Small intestine (tissue), 7 donors: ENCODE measurements at regions not wholly inside any gene's neighbourhood (a gene's known extent, or its start where the extent isn't known, plus 50 kb on each side); places are given as distances from the start of the nearest gene placed in this dataset.

Experiments used
- DNase-seq, 2 donors: peaks; one replicate each; pipeline versions ENCODE4 v3.0.0 to v3.0.0-alpha.2; 2013
- FAIRE-seq: peaks from 2 replicates; lab custom pipeline; 2012; peaks lifted over from hg19 to GRCh38; lab: Jason Lieb, UNC
- H3K27ac ChIP-seq, 3 donors: one replicate each; pipeline ENCODE4 v1.5.1; 2013; ENCODE audit warnings: low read length in 2 of 3, mild to moderate bottlenecking in 2 of 3, control low read depth in 1 of 3, inconsistent platforms in 1 of 3, low read depth in 1 of 3, moderate library complexity in 1 of 3
- H3K27me3 ChIP-seq, 3 donors: one replicate each; pipeline ENCODE4 v1.6.1; 2013; ENCODE audit warnings: low read length in 3 of 3, inconsistent platforms in 1 of 3; ENCODE audit not compliant: control insufficient read depth in 3 of 3, insufficient read depth in 3 of 3
- H3K36me3 ChIP-seq, 3 donors: one replicate each; pipeline ENCODE4 v1.6.1; 2013; ENCODE audit warnings: low read length in 3 of 3, inconsistent platforms in 1 of 3, low read depth in 1 of 3, mild to moderate bottlenecking in 1 of 3, moderate library complexity in 1 of 3; ENCODE audit not compliant: control insufficient read depth in 3 of 3, insufficient read depth in 2 of 3
- H3K4me1 ChIP-seq, 3 donors: one replicate each; pipeline ENCODE4 v1.6.1; 2013; ENCODE audit warnings: low read length in 2 of 3, inconsistent platforms in 1 of 3, low read depth in 1 of 3, mild to moderate bottlenecking in 1 of 3, moderate library complexity in 1 of 3; ENCODE audit not compliant: control insufficient read depth in 3 of 3, insufficient read depth in 2 of 3
- H3K4me3 ChIP-seq, 3 donors: one replicate each; pipeline ENCODE4 v1.5.1; 2013; ENCODE audit warnings: low read length in 3 of 3, control low read depth in 1 of 3, inconsistent platforms in 1 of 3, low read depth in 1 of 3, mild to moderate bottlenecking in 1 of 3, moderate library complexity in 1 of 3
- H3K9me3 ChIP-seq, 2 donors: one replicate each; pipeline ENCODE4 v1.6.1; 2013; ENCODE audit warnings: low read depth in 1 of 2, low read length in 1 of 2; ENCODE audit not compliant: control insufficient read depth in 2 of 2, insufficient read depth in 1 of 2
- WGBS, 3 donors: extraction: QIAGEN DNeasy Blood & Tissue Kit; methylation state at CpG; one replicate each; pipeline ENCODE4 v1.1.7; 2013; 5-methylcytosine and 5-hydroxymethylcytosine counted together
- donor health status: healthy with polysubstance abuse.
- donor health status: control.
- donor health status: control.
- donor health status: Bipolar disorder and iron deficiency.
- donor health status: healthy.

GRCh38 chr20:12199703-12200102, 282.0 kb downstream of the BTBD3 start:
- Histone ChIP-seq H3K9me3 (no peaks in the 10 kb centered on the region), H3K36me3 (no peaks in the 10 kb centered on the region), H3K4me1 (no peaks in the 10 kb centered on the region), H3K27me3 (no peaks in the 10 kb centered on the region), H3K4me3 (no peak overlapping the region), H3K27ac (no peak overlapping the region)
- WGBS, 3 donors, result 67 to 80% (median 80%) methylated on average over 5 of the region's 5 CpGs
- FAIRE-seq, result no peak
- DNase-seq, result no peak

- DNase-seq (no peak), FAIRE-seq (no peak)
- 79 to 92% (median 90%) methylated on average over 5 of the region's 5 CpGs for WGBS, 3 donors
- Histone ChIP-seq H3K36me3 (no peaks in the 10 kb centered on the region), H3K27ac (no peak overlapping the region), H3K4me3 (no peak overlapping the region), H3K4me1 (no peaks in the 10 kb centered on the region), H3K9me3 (no peaks in the 10 kb centered on the region), H3K27me3 (no peaks in the 10 kb centered on the region)
Measured at GRCh38 chr20:12201289-12201991, 283.7 kb downstream of the BTBD3 start.

- H3K9me3 ChIP-seq, result no peaks in the 10 kb centered on the region
- H3K36me3 ChIP-seq, result no peaks in the 10 kb centered on the region
- DNase-seq (no peak), FAIRE-seq (no peak)
- no peak overlapping the region for H3K27ac ChIP-seq
- no peaks in the 10 kb centered on the region for H3K4me1 ChIP-seq
- H3K27me3 ChIP-seq, result no peaks in the 10 kb centered on the region
- no peak overlapping the region for H3K4me3 ChIP-seq
Measured at GRCh38 chr20:12203399-12203798, 285.7 kb downstream of the BTBD3 start.

GRCh38 chr20:12203981-12204380, 286.3 kb downstream of the BTBD3 start:
- WGBS, 3 donors, result 36 to 46% (median 37%) methylated on average over 1 of the region's 1 CpG
- FAIRE-seq, result no peak

GRCh38 chr20:12207875-12208274, 290.2 kb downstream of the BTBD3 start:
- DNase-seq (peak; percentile 17 to 30), FAIRE-seq (no peak)
- WGBS, 3 donors, result 3 to 17% (median 4%) methylated on average over 1 of the region's 1 CpG
- Histone ChIP-seq H3K9me3 (no peaks in the 10 kb centered on the region), H3K36me3 (no peaks in the 10 kb centered on the region), H3K4me3 (no peak overlapping the region), H3K27ac (no peak overlapping the region), H3K27me3 (no peaks in the 10 kb centered on the region), H3K4me1 (no peaks in the 10 kb centered on the region)

More at GRCh38 chr20:12203981-12204380, 286.3 kb downstream of the BTBD3 start:
- no peaks in the 10 kb centered on the region for H3K36me3 ChIP-seq
- no peak overlapping the region for H3K27ac ChIP-seq
- no peaks in the 10 kb centered on the region for H3K4me1 ChIP-seq
- H3K4me3 ChIP-seq, result no peak overlapping the region
- H3K27me3 ChIP-seq, result no peaks in the 10 kb centered on the region
- no peak for DNase-seq
- no peaks in the 10 kb centered on the region for H3K9me3 ChIP-seq

- DNase-seq (no peak), FAIRE-seq (no peak)
- Histone ChIP-seq H3K9me3 (no peaks in the 10 kb centered on the region), H3K4me3 (no peak overlapping the region), H3K27me3 (no peaks in the 10 kb centered on the region), H3K4me1 (no peaks in the 10 kb centered on the region), H3K36me3 (no peaks in the 10 kb centered on the region), H3K27ac (no peak overlapping the region)
- WGBS, 3 donors, result 45 to 76% (median 49%) methylated on average over 3 of the region's 3 CpGs
Measured at GRCh38 chr20:12210591-12210990, 292.9 kb downstream of the BTBD3 start.

GRCh38 chr20:12211361-12211760, 293.7 kb downstream of the BTBD3 start:
- FAIRE-seq (no peak), DNase-seq (no peak)
- no peak overlapping the region for H3K27ac ChIP-seq
- H3K36me3 ChIP-seq, result no peaks in the 10 kb centered on the region
- no peak overlapping the region for H3K4me3 ChIP-seq
- no peaks in the 10 kb centered on the region for H3K9me3 ChIP-seq
- H3K27me3 ChIP-seq, result no peaks in the 10 kb centered on the region
- no peaks in the 10 kb centered on the region for H3K4me1 ChIP-seq
- WGBS, 3 donors, result 64 to 76% (median 69%) methylated on average over 4 of the region's 4 CpGs

GRCh38 chr20:12217382-12217781, 299.7 kb downstream of the BTBD3 start:
- DNase-seq (no peak), FAIRE-seq (no peak)
- Histone ChIP-seq H3K36me3 (no peaks in the 10 kb centered on the region), H3K27ac (no peak overlapping the region), H3K4me1 (no peaks in the 10 kb centered on the region), H3K27me3 (no peaks in the 10 kb centered on the region), H3K9me3 (no peaks in the 10 kb centered on the region), H3K4me3 (no peak overlapping the region)

GRCh38 chr20:12219798-12220197, 302.1 kb downstream of the BTBD3 start:
- no peaks in the 10 kb centered on the region for H3K27me3 ChIP-seq
- no peaks in the 10 kb centered on the region for H3K4me1 ChIP-seq
- no peaks in the 10 kb centered on the region for H3K36me3 ChIP-seq
- no peaks in the 10 kb centered on the region for H3K9me3 ChIP-seq
- DNase-seq (no peak), FAIRE-seq (no peak)
- H3K4me3 ChIP-seq, result no peak overlapping the region
- no peak overlapping the region for H3K27ac ChIP-seq
- WGBS, 3 donors, result 79 to 87% (median 81%) methylated on average over 2 of the region's 2 CpGs
